Neuronal stem cell (in vitro differentiated cells): ENCODE measurements at regions not wholly inside any gene's neighbourhood (a gene's known extent, or its start where the extent isn't known, plus 50 kb on each side); places are given as distances from the start of the nearest gene placed in this dataset.

ENCODE experiments used
- DNase-seq: peaks from one replicate; pipeline ENCODE4 v3.0.0-alpha.2; 2013; ENCODE audit warnings: low spot score
- H2AFZ ChIP-seq: one replicate; pipeline ENCODE4 v1.6.1; 2013; ENCODE audit warnings: mild to moderate bottlenecking, low read length, inconsistent platforms
- H2AK5ac ChIP-seq: 2 replicates; pipeline ENCODE4 v1.6.1; 2013; ENCODE audit warnings: low read depth, mild to moderate bottlenecking, inconsistent platforms, low read length, moderate library complexity, mixed read lengths
- H2BK120ac ChIP-seq: 2 replicates; pipeline ENCODE4 v1.6.1; 2013; ENCODE audit warnings: low read depth, mild to moderate bottlenecking, inconsistent platforms, low read length, moderate library complexity, mixed read lengths
- H2BK12ac ChIP-seq: one replicate; pipeline ENCODE4 v1.6.1; 2013; ENCODE audit warnings: low read length, inconsistent platforms
- H2BK15ac ChIP-seq: 2 replicates; pipeline ENCODE4 v1.6.1; 2013; ENCODE audit warnings: mild to moderate bottlenecking, low read length, inconsistent platforms, mixed read lengths
- H2BK5ac ChIP-seq: one replicate; pipeline ENCODE4 v1.6.1; 2013; ENCODE audit warnings: inconsistent platforms, mild to moderate bottlenecking, low read length, moderate library complexity
- H3K14ac ChIP-seq: one replicate; pipeline ENCODE4 v1.6.1; 2013; ENCODE audit warnings: low read length, inconsistent platforms
- H3K18ac ChIP-seq: 2 replicates; pipeline ENCODE4 v1.6.1; 2013; ENCODE audit warnings: low read length, inconsistent platforms
- H3K23ac ChIP-seq: 2 replicates; pipeline ENCODE4 v1.6.1; 2013; ENCODE audit warnings: low read depth, mild to moderate bottlenecking, mixed read lengths, low read length, inconsistent platforms; ENCODE audit not compliant: poor library complexity
- H3K27ac ChIP-seq: replicated peaks from 3 replicates; pipeline ENCODE4 v1.5.1; 2013; ENCODE audit warnings: low read length, inconsistent platforms
- H3K27me3 ChIP-seq, 3 experiments: 2 replicates each; pipeline ENCODE4 v1.6.1; 2013; ENCODE audit warnings: low read length in 3 of 3, mild to moderate bottlenecking in 2 of 3, inconsistent platforms in 1 of 3, low read depth in 1 of 3, mixed read lengths in 1 of 3, moderate library complexity in 1 of 3; ENCODE audit not compliant: control insufficient read depth in 3 of 3, insufficient read depth in 3 of 3
- H3K36me3 ChIP-seq, 2 donors: replicated peaks in 1 of 2; 2 replicates each; pipeline ENCODE4 v1.6.1; 2013; ENCODE audit warnings: low read length in 2 of 2; ENCODE audit not compliant: control insufficient read depth in 2 of 2, insufficient read depth in 2 of 2
- H3K4ac ChIP-seq: 2 replicates; pipeline ENCODE4 v1.6.1; 2013; ENCODE audit warnings: inconsistent platforms, mild to moderate bottlenecking, low read length, moderate library complexity
- H3K4me1 ChIP-seq, 2 donors: 1 replicate in 1 of 2; 2 replicates in 1 of 2; pipeline ENCODE4 v1.6.1; 2013; ENCODE audit warnings: low read length in 2 of 2, low read depth in 1 of 2; ENCODE audit not compliant: control insufficient read depth in 2 of 2, insufficient read depth in 1 of 2
- H3K4me2 ChIP-seq: one replicate; pipeline ENCODE4 v1.6.1; 2013; ENCODE audit warnings: mild to moderate bottlenecking, low read length, inconsistent platforms; ENCODE audit not compliant: insufficient read depth, poor library complexity, severe bottlenecking
- H3K4me3 ChIP-seq, 2 donors: 2 replicates each; pipeline ENCODE4 v1.5.1; 2013; ENCODE audit warnings: low read length in 2 of 2, mild to moderate bottlenecking in 2 of 2, inconsistent platforms in 1 of 2, moderate library complexity in 1 of 2
- H3K79me1 ChIP-seq: one replicate; pipeline ENCODE4 v1.6.1; 2013; ENCODE audit warnings: low read depth, mild to moderate bottlenecking, inconsistent platforms, low read length, moderate library complexity
- H3K9ac ChIP-seq: one replicate; pipeline ENCODE4 v1.6.1; 2013; ENCODE audit warnings: mild to moderate bottlenecking, low read depth, low read length, inconsistent platforms; ENCODE audit not compliant: poor library complexity
- H3K9me3 ChIP-seq, 2 donors: replicated peaks in 1 of 2; 2 replicates each; pipeline versions ENCODE3 to v1.6.1; 2013; ENCODE audit warnings: low read length in 2 of 2, mild to moderate bottlenecking in 2 of 2, inconsistent platforms in 1 of 2, low read depth in 1 of 2, mixed read lengths in 1 of 2, moderate library complexity in 1 of 2; ENCODE audit not compliant: control insufficient read depth in 2 of 2, insufficient read depth in 1 of 2
- H4K8ac ChIP-seq: one replicate; pipeline ENCODE4 v1.6.1; 2013; ENCODE audit warnings: low read depth, mild to moderate bottlenecking, inconsistent platforms, low read length, moderate library complexity
- H4K91ac ChIP-seq: one replicate; pipeline ENCODE4 v1.6.1; 2013; ENCODE audit warnings: low read length, low read depth, mild to moderate bottlenecking, inconsistent platforms; ENCODE audit not compliant: poor library complexity
- WGBS, 2 donors: extraction: QIAGEN DNeasy Blood & Tissue Kit; methylation state at CpG; one replicate each; pipeline ENCODE4 v1.1.7; 2013; ENCODE audit warnings: missing lambda C conversion rate in 2 of 2, mixed read lengths in 1 of 2; ENCODE audit not compliant: insufficient read length in 2 of 2, insufficient replicate concordance in 1 of 2; ENCODE audit errors: extremely low coverage in 2 of 2; 5-methylcytosine and 5-hydroxymethylcytosine counted together

DNA sequence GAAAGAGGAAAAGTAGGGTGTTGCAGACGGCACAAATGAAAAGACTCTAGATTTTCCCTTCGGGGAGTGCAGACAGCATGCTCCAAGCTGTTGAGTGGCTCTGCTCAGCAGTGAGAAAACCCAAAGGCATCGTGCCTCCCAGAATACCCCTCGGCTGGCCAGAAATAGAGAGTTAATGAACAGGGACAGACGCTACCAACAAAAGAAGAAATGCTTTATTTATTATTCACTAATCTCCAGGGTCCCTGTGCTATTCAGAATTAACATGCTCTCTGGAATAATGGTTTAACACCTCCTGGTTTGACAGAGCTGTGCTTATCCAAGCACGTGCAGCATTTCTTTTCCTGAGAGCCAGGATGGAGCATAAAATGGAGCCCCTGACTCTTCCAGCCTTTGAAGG, 82.3 kb downstream of the AQP4 start:
- Histone ChIP-seq H2AK5ac (no peak overlapping the region), H3K27ac (no peak overlapping the region), H3K27me3 (no peaks in the 10 kb centered on the region), H3K23ac (no peak overlapping the region), H2BK5ac (no peak overlapping the region), H2AFZ (peak overlapping the region; percentile 64), H3K9me3 (no peaks in the 10 kb centered on the region), H2BK15ac (no peak overlapping the region), H4K8ac (no peak overlapping the region), H3K4me1 (peaks cover 7 to 25% of the 10 kb centered on the region in 2 donors), H3K9ac (no peak overlapping the region), H3K4ac (no peak overlapping the region), H3K4me3 (no peak overlapping the region), H3K14ac (no peak overlapping the region), H3K4me2 (no peak overlapping the region), H2BK120ac (no peak overlapping the region), H3K18ac (no peak overlapping the region), H2BK12ac (no peak overlapping the region), H4K91ac (no peak overlapping the region), H3K79me1 (no peaks in the 10 kb centered on the region), H3K36me3 (no peaks in the 10 kb centered on the region)
- no peak for DNase-seq
- WGBS, 2 donors, result no CpG with 5 or more reads among the region's 6 CpGs

DNA sequence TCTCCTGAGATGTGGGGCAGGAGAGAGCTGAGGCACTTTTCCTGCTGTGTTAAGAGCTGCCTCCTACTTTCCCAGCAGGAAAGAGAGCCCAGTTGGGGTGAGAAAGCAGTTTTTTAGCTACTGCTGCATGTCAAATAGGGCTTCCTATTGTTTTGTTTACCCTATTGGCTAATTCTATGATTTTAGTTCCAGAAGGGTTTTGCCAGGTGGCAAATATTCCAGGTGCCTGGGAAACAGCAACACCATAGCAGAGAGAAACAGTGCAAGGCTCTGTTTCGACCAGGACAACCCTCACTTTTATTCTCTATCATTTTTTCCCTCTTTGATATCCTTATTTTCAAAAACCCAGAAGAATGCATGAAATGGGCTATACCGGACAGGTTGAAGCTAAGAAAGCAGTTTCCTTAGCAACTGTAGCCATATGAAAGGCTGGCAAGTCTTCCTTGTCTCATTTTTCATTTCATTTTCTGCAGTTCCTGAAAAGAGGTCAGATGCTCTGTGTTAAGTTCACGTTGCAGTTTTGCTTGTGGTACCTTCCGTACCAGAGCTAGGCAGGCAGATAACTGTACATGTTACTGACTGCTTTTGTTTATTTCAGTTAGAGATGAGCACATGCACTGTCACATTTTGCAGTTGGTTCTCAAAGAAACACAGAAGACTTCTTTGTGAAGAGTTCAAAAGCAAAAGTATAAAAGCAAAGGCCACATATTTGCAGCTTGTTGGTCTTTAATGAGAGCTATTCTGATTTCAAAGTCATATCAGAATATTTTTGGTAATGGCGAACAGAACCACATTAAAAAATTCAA, 84.8 kb downstream of the AQP4 start:
- H4K8ac ChIP-seq, result no peak overlapping the region
- no peak overlapping the region for H3K4me2 ChIP-seq
- H2BK120ac ChIP-seq, result no peak overlapping the region
- H3K36me3 ChIP-seq, result no peaks in the 10 kb centered on the region
- H3K18ac ChIP-seq, result no peak overlapping the region
- peaks cover 12 to 32% of the 10 kb centered on the region in 2 donors for H3K4me1 ChIP-seq
- H2AK5ac ChIP-seq, result no peak overlapping the region
- no peak overlapping the region for H3K27ac ChIP-seq
- DNase-seq, result no peak
- H2BK12ac ChIP-seq, result no peak overlapping the region
- no peaks in the 10 kb centered on the region for H3K79me1 ChIP-seq
- no CpG with 5 or more reads among the region's 5 CpGs for WGBS, 2 donors
- H3K4me3 ChIP-seq, result no peak overlapping the region
- no peaks in the 10 kb centered on the region for H3K27me3 ChIP-seq
- no peak overlapping the region for H3K4ac ChIP-seq
- peak overlapping the region; percentile 59 for H2AFZ ChIP-seq
- H3K9me3 ChIP-seq, result no peaks in the 10 kb centered on the region
- no peak overlapping the region for H2BK15ac ChIP-seq
- H4K91ac ChIP-seq, result no peak overlapping the region
- H3K23ac ChIP-seq, result no peak overlapping the region
- no peak overlapping the region for H3K14ac ChIP-seq
- H3K9ac ChIP-seq, result no peak overlapping the region
- H2BK5ac ChIP-seq, result no peak overlapping the region

DNA sequence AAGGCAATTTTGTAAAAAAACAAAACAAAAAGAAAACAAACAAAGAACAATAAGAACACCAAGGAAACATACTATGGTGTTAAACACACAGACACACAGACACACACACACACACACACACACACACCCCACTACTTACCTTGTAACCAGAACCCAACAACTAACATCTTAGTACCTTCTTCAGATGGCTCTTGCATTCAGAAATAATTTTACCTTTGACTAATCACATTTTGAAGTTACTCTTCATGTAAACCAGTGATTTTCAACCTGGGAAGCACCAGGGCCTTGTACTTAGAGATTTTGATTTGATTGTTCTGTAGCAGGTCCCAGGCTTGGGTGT, 87.5 kb downstream of the AQP4 start:
- Histone ChIP-seq H2AFZ (no peak overlapping the region), H4K91ac (no peak overlapping the region), H2BK15ac (no peak overlapping the region), H3K18ac (no peak overlapping the region), H3K9ac (no peak overlapping the region), H3K23ac (no peak overlapping the region), H3K79me1 (no peaks in the 10 kb centered on the region), H3K4ac (no peak overlapping the region), H3K4me3 (no peak overlapping the region), H3K36me3 (no peaks in the 10 kb centered on the region), H2BK5ac (no peak overlapping the region), H2AK5ac (no peak overlapping the region), H3K27me3 (no peaks in the 10 kb centered on the region), H4K8ac (no peak overlapping the region), H3K27ac (no peak overlapping the region), H2BK120ac (no peak overlapping the region), H3K14ac (no peak overlapping the region), H3K4me2 (no peak overlapping the region), H2BK12ac (no peak overlapping the region), H3K4me1 (peaks cover 12 to 19% of the 10 kb centered on the region in 2 donors), H3K9me3 (no peaks in the 10 kb centered on the region)
- no peak for DNase-seq

DNA sequence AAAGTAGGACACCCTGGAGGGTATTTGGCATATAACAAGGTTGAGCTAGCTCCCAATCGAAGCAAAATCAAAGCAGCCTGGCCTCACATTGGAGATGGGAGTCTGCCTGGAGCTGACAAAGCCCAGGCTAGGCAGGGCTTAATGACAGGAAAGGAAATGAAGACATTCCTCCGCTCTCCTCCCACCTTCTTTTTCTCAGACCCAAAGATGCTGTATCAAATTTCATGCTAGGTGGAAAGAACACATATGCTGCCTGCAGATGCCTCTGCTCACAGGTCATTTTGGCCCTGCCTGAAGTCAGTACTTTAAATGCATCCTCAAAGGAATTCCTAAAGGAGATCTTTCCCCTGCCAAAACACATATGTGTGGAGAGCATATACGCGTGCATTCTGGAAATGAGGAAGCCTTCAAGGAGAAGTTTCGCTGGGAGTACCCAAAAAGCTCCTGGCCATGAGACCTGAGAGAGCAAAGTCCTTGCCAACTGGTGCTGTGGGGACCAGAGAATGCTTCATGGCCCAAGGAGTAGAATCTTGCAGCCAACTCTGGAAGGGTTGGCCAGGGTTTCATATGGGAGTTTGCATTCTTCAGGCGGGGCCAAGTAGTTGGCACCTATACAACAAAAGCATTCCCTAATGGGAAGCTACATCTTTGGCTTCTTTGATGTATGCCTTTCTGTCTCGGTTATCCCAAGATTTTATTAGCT, 88.0 kb downstream of the AQP4 start:
- H3K4ac ChIP-seq, result no peak overlapping the region
- H3K9ac ChIP-seq, result no peak overlapping the region
- H3K18ac ChIP-seq, result no peak overlapping the region
- no peak overlapping the region for H4K8ac ChIP-seq
- no peaks in the 10 kb centered on the region for H3K79me1 ChIP-seq
- H3K36me3 ChIP-seq, result no peaks in the 10 kb centered on the region
- no peaks in the 10 kb centered on the region for H3K9me3 ChIP-seq
- WGBS, 2 donors, result no CpG with 5 or more reads among the region's 7 CpGs
- H2BK120ac ChIP-seq, result no peak overlapping the region
- no peak overlapping the region for H2BK12ac ChIP-seq
- no peak overlapping the region for H2BK5ac ChIP-seq
- H3K4me2 ChIP-seq, result no peak overlapping the region
- H2BK15ac ChIP-seq, result no peak overlapping the region
- no peak overlapping the region for H4K91ac ChIP-seq
- no peak overlapping the region for H3K23ac ChIP-seq
- H2AK5ac ChIP-seq, result no peak overlapping the region
- DNase-seq, result no peak
- H3K27ac ChIP-seq, result no peak overlapping the region
- H3K4me1 ChIP-seq, result peaks cover 11 to 18% of the 10 kb centered on the region in 2 donors
- H3K4me3 ChIP-seq, result no peak overlapping the region
- H3K14ac ChIP-seq, result no peak overlapping the region
- H2AFZ ChIP-seq, result peak overlapping the region; percentile 79
- no peaks in the 10 kb centered on the region for H3K27me3 ChIP-seq
